Keratinocyte (primary cell): ENCODE measurements at regions not wholly inside any gene's neighbourhood (a gene's known extent, or its start where the extent isn't known, plus 50 kb on each side); places are given as distances from the start of the nearest gene placed in this dataset.

Source experiments
- DNase-seq: peaks from one replicate; pipeline ENCODE4 v3.0.0-alpha.2; 2011; ENCODE audit warnings: low read depth, missing footprints, low spot score
- FAIRE-seq: peaks from 2 replicates; lab custom pipeline; 2011; peaks lifted over from hg19 to GRCh38; lab: Jason Lieb, UNC
- H2AFZ ChIP-seq: 2 replicates; pipeline ENCODE4 v1.6.0; 2012; ENCODE audit warnings: low read length, control low read depth, inconsistent platforms; ENCODE audit not compliant: control insufficient read depth
- H3K27ac ChIP-seq: 2 replicates; pipeline ENCODE4 v1.5.1; 2011; ENCODE audit warnings: low read length; ENCODE audit not compliant: control insufficient read depth, insufficient read depth
- H3K27me3 ChIP-seq: 3 replicates; pipeline ENCODE4 v1.6.0; 2011; ENCODE audit warnings: low read length; ENCODE audit not compliant: control insufficient read depth, insufficient read depth; ENCODE audit errors: extremely low read depth
- H3K36me3 ChIP-seq, 2 experiments: 2 replicates in 1 of 2; 3 replicates in 1 of 2; pipeline ENCODE4 v1.5.1; 2011; ENCODE audit warnings: low read length in 2 of 2, mild to moderate bottlenecking in 1 of 2; ENCODE audit not compliant: control insufficient read depth in 2 of 2, insufficient read depth in 2 of 2; ENCODE audit errors: extremely low read depth in 1 of 2
- H3K4me1 ChIP-seq: 3 replicates; pipeline ENCODE4 v1.5.1; 2011; ENCODE audit warnings: low read length; ENCODE audit not compliant: control insufficient read depth, insufficient read depth; ENCODE audit errors: extremely low read depth
- H3K4me2 ChIP-seq: 3 replicates; pipeline ENCODE4 v1.6.0; 2011; ENCODE audit warnings: low read depth, low read length; ENCODE audit not compliant: control insufficient read depth, insufficient read depth; ENCODE audit errors: extremely low read depth
- H3K4me3 ChIP-seq, 3 experiments: fragments of 200-600 bp in 1 of 3; sonication (generic) in 1 of 3; 2 replicates in 2 of 3; 3 replicates in 1 of 3; pipeline ENCODE4 v1.5.1; 2011 to 2016; ENCODE audit warnings: low read length in 3 of 3, mild to moderate bottlenecking in 3 of 3, control low read depth in 2 of 3, inconsistent platforms in 1 of 3, low read depth in 1 of 3, mixed read lengths in 1 of 3, mixed run types in 1 of 3, moderate library complexity in 1 of 3; ENCODE audit not compliant: control insufficient read depth in 2 of 3, insufficient read depth in 2 of 3; ENCODE audit errors: extremely low read depth in 1 of 3
- H3K79me2 ChIP-seq: 2 replicates; pipeline ENCODE4 v1.6.0; 2012; ENCODE audit warnings: low read length; ENCODE audit not compliant: control insufficient read depth, insufficient read depth
- H3K9ac ChIP-seq: 3 replicates; pipeline ENCODE4 v1.6.0; 2011; ENCODE audit warnings: low read length; ENCODE audit not compliant: control insufficient read depth, insufficient read depth; ENCODE audit errors: extremely low read depth
- H3K9me1 ChIP-seq: 3 replicates; pipeline ENCODE4 v1.6.0; 2011; ENCODE audit warnings: low read length; ENCODE audit not compliant: control insufficient read depth, insufficient read depth; ENCODE audit errors: extremely low read depth
- H3K9me3 ChIP-seq: 2 replicates; pipeline ENCODE4 v1.5.1; 2012; ENCODE audit warnings: low read depth, low read length; ENCODE audit not compliant: control insufficient read depth
- H4K20me1 ChIP-seq: 3 replicates; pipeline ENCODE4 v1.6.0; 2011; ENCODE audit warnings: low read length; ENCODE audit not compliant: control insufficient read depth, insufficient read depth; ENCODE audit errors: extremely low read depth
- EZH2 ChIP-seq: IDR thresholded peaks from one replicate; pipeline ENCODE4 v1.6.1; 2012; ENCODE audit warnings: inconsistent platforms, mild to moderate bottlenecking, low read length, moderate library complexity
- dilution Hi-C: fragments of 300-500 bp; cut with MboI; formaldehyde crosslinking; loops from one replicate; pipeline ENCODE4 v1.7.0; 2020; ENCODE audit warnings: low sequenced_read_pairs; ENCODE audit not compliant: extremely low pct_ligation_motif_present
- TF ChIP-seq, protein P1 (sequence below), 3 experiments: IDR thresholded peaks in 1 of 3; conservative IDR thresholded peaks in 1 of 3; optimal IDR thresholded peaks in 1 of 3; 2 replicates in 2 of 3; 3 replicates in 1 of 3; pipeline versions ENCODE3 to v1.5.1; 2011; ENCODE audit warnings: low read length in 3 of 3, mild to moderate bottlenecking in 3 of 3, moderate library complexity in 2 of 3, control low read depth in 1 of 3, inconsistent platforms in 1 of 3; ENCODE audit not compliant: insufficient read depth in 2 of 3; ENCODE audit errors: extremely low read depth in 1 of 3

DNA sequence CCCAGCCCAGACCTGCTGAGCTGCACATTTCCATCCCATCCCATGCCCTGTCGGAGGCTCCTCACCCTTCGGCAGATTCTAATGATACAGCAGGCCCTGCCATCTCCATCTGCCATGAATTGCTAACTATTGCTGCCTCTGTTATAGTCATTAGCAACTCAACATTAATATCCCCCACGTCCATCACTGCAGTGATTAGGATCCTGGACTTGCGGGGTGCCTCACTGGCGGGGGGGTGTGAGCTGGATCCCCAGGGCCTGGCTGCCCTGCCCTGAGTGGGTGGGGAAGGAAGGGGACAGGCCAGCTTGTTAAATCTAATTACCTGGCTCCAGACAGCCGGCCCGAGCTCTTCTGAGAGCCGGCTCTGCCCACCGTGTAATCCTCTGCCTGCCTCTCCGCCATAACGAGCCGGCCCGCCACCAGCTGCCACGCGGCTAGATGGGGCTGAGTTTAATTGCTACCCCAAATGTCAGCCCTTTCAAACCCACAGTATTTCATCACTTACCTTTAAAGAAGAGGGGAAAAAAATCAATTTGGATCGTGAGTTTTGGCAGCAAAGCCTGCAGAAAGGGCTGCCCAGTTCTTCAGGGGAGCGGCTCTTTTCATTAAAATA, 227.3 kb upstream of the CSF3R start:
- Histone ChIP-seq H3K9ac (no peak overlapping the region), H4K20me1 (no peaks in the 10 kb centered on the region), H3K36me3 (no peaks in the 10 kb centered on the region), H3K4me1 (no peaks in the 10 kb centered on the region), H3K79me2 (no peaks in the 10 kb centered on the region), H3K27ac (no peak overlapping the region), H3K27me3 (peaks cover 25% of the 10 kb centered on the region), H3K9me1 (no peaks in the 10 kb centered on the region), H2AFZ (no peak overlapping the region), H3K4me3 (no peak overlapping the region), H3K9me3 (no peaks in the 10 kb centered on the region), H3K4me2 (no peak overlapping the region)
- no peak for FAIRE-seq
- no peak for DNase-seq
- dilution Hi-C loops, result no loop called here
- TF ChIP-seq, protein P1, sequence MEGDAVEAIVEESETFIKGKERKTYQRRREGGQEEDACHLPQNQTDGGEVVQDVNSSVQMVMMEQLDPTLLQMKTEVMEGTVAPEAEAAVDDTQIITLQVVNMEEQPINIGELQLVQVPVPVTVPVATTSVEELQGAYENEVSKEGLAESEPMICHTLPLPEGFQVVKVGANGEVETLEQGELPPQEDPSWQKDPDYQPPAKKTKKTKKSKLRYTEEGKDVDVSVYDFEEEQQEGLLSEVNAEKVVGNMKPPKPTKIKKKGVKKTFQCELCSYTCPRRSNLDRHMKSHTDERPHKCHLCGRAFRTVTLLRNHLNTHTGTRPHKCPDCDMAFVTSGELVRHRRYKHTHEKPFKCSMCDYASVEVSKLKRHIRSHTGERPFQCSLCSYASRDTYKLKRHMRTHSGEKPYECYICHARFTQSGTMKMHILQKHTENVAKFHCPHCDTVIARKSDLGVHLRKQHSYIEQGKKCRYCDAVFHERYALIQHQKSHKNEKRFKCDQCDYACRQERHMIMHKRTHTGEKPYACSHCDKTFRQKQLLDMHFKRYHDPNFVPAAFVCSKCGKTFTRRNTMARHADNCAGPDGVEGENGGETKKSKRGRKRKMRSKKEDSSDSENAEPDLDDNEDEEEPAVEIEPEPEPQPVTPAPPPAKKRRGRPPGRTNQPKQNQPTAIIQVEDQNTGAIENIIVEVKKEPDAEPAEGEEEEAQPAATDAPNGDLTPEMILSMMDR (optimal IDR thresholded peaks at IDR 0.05 in 1 of 3, IDR thresholded peaks at IDR 0.05 in 1 of 3, conservative IDR thresholded peaks at IDR 0.05 in 1 of 3; ENCODE audit: extremely low read depth in 1 of 3, insufficient read depth in 2 of 3, low read length in 3 of 3), result no peak
- no peak for TF ChIP-seq EZH2

DNA sequence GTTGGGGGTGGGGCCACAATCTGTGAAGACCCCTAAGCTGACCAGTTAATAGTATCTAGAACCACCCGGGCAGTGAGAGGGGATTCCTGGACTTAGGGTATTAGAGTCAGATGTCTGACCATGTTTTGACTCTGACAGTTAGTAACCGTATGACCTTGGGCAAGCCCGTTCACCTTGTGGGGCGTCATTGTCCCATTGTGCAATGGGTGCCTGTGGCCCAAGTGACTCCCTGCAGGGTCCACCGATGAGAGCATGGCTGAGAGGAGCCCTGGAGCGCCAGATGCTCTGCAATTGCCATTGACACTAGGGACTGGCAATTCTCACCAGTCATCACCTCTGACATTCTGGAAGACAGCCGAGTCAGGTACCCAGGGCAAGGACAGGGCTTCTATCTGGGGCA, 225.9 kb upstream of the CSF3R start:
- Histone ChIP-seq H3K9ac (no peak overlapping the region), H3K36me3 (no peaks in the 10 kb centered on the region), H3K4me2 (no peak overlapping the region), H4K20me1 (no peaks in the 10 kb centered on the region), H3K4me1 (no peaks in the 10 kb centered on the region), H3K9me1 (no peaks in the 10 kb centered on the region), H3K27me3 (peaks cover 25% of the 10 kb centered on the region), H3K9me3 (no peaks in the 10 kb centered on the region), H3K79me2 (no peaks in the 10 kb centered on the region), H2AFZ (no peak overlapping the region), H3K27ac (no peak overlapping the region), H3K4me3 (no peak overlapping the region)
- DNase-seq (no peak), FAIRE-seq (no peak)
- TF ChIP-seq EZH2, result no peak
- TF ChIP-seq, protein P1 (optimal IDR thresholded peaks at IDR 0.05 in 1 of 3, IDR thresholded peaks at IDR 0.05 in 1 of 3, conservative IDR thresholded peaks at IDR 0.05 in 1 of 3; ENCODE audit: extremely low read depth in 1 of 3, insufficient read depth in 2 of 3, low read length in 3 of 3), result no peak
- dilution Hi-C loops, result no loop called here
